Lung (tissue), 11 donors: ENCODE measurements at regions not wholly inside any gene's neighbourhood (a gene's known extent, or its start where the extent isn't known, plus 50 kb on each side); places are given as distances from the start of the nearest gene placed in this dataset.

ENCODE experiments used
- ATAC-seq: fragments of 200-7000 bp; cut with Tn5 transposase; one replicate; pipeline ENCODE4 v1.9.1; 2020; ENCODE audit warnings: moderate number of reproducible peaks; ENCODE audit not compliant: insufficient read depth, low FRiP score
- DNase-seq, 3 donors: peaks; one replicate each; pipeline ENCODE4 v3.0.0-alpha.2; 2013 to 2017
- H3K27ac ChIP-seq, 2 donors: one replicate each; pipeline ENCODE4 v1.5.1; 2013; ENCODE audit warnings: mild to moderate bottlenecking in 2 of 2, moderate library complexity in 2 of 2, control low read depth in 1 of 2, inconsistent platforms in 1 of 2, low read depth in 1 of 2, low read length in 1 of 2
- H3K27me3 ChIP-seq, 3 donors: one replicate each; pipeline ENCODE4 v1.5.1; 2013; ENCODE audit warnings: low read length in 2 of 3; ENCODE audit not compliant: control insufficient read depth in 3 of 3, insufficient read depth in 3 of 3
- H3K36me3 ChIP-seq, 4 donors: one replicate each; pipeline ENCODE4 v1.5.1; 2013; ENCODE audit warnings: low read length in 4 of 4, mild to moderate bottlenecking in 1 of 4, moderate library complexity in 1 of 4; ENCODE audit not compliant: control insufficient read depth in 4 of 4, insufficient read depth in 4 of 4
- H3K4me1 ChIP-seq, 5 donors: one replicate each; pipeline ENCODE4 v1.5.1; 2013; ENCODE audit warnings: low read length in 5 of 5, mild to moderate bottlenecking in 2 of 5, moderate library complexity in 1 of 5; ENCODE audit not compliant: control insufficient read depth in 5 of 5, insufficient read depth in 5 of 5
- H3K4me3 ChIP-seq: one replicate; pipeline ENCODE4 v1.5.1; 2013; ENCODE audit warnings: mild to moderate bottlenecking, control low read depth, moderate library complexity
- H3K9ac ChIP-seq, 2 donors: one replicate each; pipeline ENCODE4 v1.5.1; 2013; ENCODE audit warnings: low read length in 2 of 2, control low read depth in 1 of 2; ENCODE audit not compliant: insufficient read depth in 1 of 2
- H3K9me3 ChIP-seq, 4 donors: one replicate each; pipeline ENCODE4 v1.5.1; 2013; ENCODE audit warnings: low read length in 3 of 4, mild to moderate bottlenecking in 1 of 4, moderate library complexity in 1 of 4; ENCODE audit not compliant: control insufficient read depth in 4 of 4, insufficient read depth in 3 of 4
- WGBS, 2 donors: extraction: QIAGEN DNeasy Blood & Tissue Kit; methylation state at CpG; one replicate each; pipeline ENCODE4 v1.1.7; 2013; 5-methylcytosine and 5-hydroxymethylcytosine counted together
- TF ChIP-seq, protein P1 (sequence below): IDR thresholded peaks from 2 replicates; pipeline ENCODE4 v1.5.1; 2012; ENCODE audit warnings: mild to moderate bottlenecking; ENCODE audit errors: control extremely low read depth, extremely low read depth
- donor health status: control.
- donor health status: control.
- donor health status: Bipolar disorder and iron deficiency.
- donor health status: healthy.
- donor health status: DM: yes; HTN: yes; CAD: no.

DNA sequence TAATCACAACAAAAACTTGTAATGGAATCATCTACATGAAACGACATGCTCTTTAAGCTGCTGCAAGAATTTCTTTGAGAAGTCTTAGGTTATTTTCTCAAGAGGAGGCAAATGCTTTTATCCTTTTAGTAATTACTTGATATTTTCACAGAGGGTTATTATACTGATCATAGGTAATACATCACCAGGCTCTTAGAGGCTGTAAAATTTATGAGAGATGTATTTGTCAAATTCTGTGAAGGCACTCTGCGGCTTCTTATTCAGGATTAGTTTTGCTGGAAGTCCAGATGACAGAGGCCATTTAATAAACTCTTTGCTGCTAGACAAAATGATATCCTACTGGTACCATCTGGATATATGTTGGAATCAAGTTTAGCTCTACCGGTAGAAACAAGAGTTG, 624.3 kb upstream of the BRINP3 start:
- no peaks in the 10 kb centered on the region for H3K4me1 ChIP-seq
- no peak overlapping the region for H3K9ac ChIP-seq
- H3K9me3 ChIP-seq = no peaks in the 10 kb centered on the region
- DNase-seq (no peak), ATAC-seq (no peak)
- no peak overlapping the region for H3K27ac ChIP-seq
- WGBS, 2 donors = 80 to 89% methylated on average over 3 of the region's 3 CpGs
- TF ChIP-seq, protein P1, sequence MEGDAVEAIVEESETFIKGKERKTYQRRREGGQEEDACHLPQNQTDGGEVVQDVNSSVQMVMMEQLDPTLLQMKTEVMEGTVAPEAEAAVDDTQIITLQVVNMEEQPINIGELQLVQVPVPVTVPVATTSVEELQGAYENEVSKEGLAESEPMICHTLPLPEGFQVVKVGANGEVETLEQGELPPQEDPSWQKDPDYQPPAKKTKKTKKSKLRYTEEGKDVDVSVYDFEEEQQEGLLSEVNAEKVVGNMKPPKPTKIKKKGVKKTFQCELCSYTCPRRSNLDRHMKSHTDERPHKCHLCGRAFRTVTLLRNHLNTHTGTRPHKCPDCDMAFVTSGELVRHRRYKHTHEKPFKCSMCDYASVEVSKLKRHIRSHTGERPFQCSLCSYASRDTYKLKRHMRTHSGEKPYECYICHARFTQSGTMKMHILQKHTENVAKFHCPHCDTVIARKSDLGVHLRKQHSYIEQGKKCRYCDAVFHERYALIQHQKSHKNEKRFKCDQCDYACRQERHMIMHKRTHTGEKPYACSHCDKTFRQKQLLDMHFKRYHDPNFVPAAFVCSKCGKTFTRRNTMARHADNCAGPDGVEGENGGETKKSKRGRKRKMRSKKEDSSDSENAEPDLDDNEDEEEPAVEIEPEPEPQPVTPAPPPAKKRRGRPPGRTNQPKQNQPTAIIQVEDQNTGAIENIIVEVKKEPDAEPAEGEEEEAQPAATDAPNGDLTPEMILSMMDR = no peak
- H3K4me3 ChIP-seq = no peak overlapping the region
- H3K36me3 ChIP-seq = no peaks in the 10 kb centered on the region
- H3K27me3 ChIP-seq = no peaks in the 10 kb centered on the region

DNA sequence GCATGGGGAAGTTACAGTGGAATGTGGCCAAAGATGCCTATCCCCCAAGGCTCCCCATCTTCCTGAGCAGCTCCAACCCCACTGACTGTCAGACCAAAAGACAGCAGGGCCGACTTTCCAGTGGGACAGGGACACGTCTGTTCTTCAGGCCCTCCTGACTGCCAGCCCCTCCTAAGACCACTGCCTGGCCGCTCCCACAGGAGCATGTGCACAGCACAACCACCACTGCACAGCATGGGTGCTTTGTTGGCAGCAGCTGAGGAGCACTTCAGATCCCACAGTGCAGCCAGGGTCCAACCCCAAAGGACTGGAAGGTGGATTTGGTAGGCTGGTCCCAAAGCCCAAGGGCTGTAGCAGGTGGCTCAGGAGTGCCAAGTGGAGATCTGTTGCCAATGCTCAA, 648.3 kb upstream of the BRINP3 start:
- ATAC-seq = no peak

DNA sequence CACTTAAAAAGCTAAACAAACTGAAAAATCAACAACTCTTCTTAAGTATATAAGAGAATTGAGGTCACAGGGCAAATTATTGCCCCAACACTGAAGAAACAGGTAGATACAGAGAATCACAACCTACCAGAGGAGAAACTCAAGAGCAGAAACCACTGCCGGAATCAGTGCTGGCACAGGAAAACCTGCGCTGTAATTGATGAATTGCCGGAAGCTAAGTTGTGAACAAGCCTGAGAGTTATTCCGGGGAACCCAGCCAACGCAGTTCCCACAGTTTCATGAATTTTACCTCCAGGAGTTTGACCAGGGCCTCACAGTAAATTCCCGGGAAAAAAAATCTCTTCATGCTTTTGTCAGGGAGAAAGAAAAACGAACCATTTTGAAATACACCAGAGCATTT, 657.1 kb upstream of the BRINP3 start:
- ATAC-seq = no peak
- WGBS, 2 donors = 18 to 22% methylated on average over 7 of the region's 7 CpGs
- DNase-seq = peak in 1 of 3 donors; percentile 5
- Histone ChIP-seq H3K27me3 (no peaks in the 10 kb centered on the region), H3K27ac (peak overlapping the region in 1 of 2 donors; percentile 9), H3K4me3 (no peak overlapping the region), H3K36me3 (no peaks in the 10 kb centered on the region), H3K4me1 (no peaks in the 10 kb centered on the region), H3K9me3 (no peaks in the 10 kb centered on the region), H3K9ac (no peak overlapping the region)
- TF ChIP-seq, protein P1 = no peak

More for the DNA sequence above, 648.3 kb upstream of the BRINP3 start:
- 94 to 95% methylated on average over 3 of the region's 3 CpGs for WGBS, 2 donors
- H3K4me1 ChIP-seq = no peaks in the 10 kb centered on the region
- no peak overlapping the region for H3K27ac ChIP-seq
- DNase-seq = no peak
- no peaks in the 10 kb centered on the region for H3K36me3 ChIP-seq
- H3K27me3 ChIP-seq = no peaks in the 10 kb centered on the region
- TF ChIP-seq, protein P1 = no peak
- no peak overlapping the region for H3K4me3 ChIP-seq
- H3K9me3 ChIP-seq = peaks cover 0 to 9% (median 2%) of the 10 kb centered on the region in 4 donors
- H3K9ac ChIP-seq = no peak overlapping the region

DNA sequence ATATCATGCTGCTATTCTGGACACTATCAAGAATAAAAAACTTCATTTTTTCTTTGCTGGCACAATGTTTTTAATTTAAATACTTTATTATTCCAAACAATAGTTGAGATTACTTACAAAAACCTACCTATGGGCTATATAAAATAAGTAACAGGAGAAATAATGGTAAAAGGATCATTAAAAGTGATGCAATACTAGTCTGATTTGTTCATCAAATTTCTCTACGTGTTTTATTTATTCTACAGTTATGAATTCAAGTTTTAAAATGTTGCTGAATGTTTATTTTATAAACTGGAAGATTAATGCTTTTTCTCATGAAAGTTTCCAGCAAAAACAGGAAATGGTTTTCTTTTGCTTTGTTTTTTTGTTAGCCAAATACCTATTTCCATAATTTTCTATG, 662.4 kb upstream of the BRINP3 start:
- peaks cover 0 to 2% (median 0%) of the 10 kb centered on the region in 4 donors for H3K9me3 ChIP-seq
- no peak overlapping the region for H3K4me3 ChIP-seq
- H3K9ac ChIP-seq = no peak overlapping the region
- H3K27me3 ChIP-seq = no peaks in the 10 kb centered on the region
- no peaks in the 10 kb centered on the region for H3K4me1 ChIP-seq
- no peak overlapping the region for H3K27ac ChIP-seq
- WGBS, 2 donors = 38 to 65% methylated on average over 1 of the region's 1 CpG
- no peak for DNase-seq
- H3K36me3 ChIP-seq = no peaks in the 10 kb centered on the region
- TF ChIP-seq, protein P1 = no peak
- ATAC-seq = no peak
